ENCODE measurements at regions not wholly inside any gene's neighbourhood (a gene's known extent, or its start where the extent isn't known, plus 50 kb on each side); places are given as distances from the start of the nearest gene placed in this dataset.

GRCh38 chr6:104599821-104600638 is 259.7 kb downstream of the HACE1 start:
- no peak for TF ChIP-seq GATA2 (IDR thresholded peaks at IDR 0.05; ENCODE audit: low read depth, low read length)
- TF ChIP-seq GATA3 (IDR thresholded peaks at IDR 0.05; ENCODE audit: low read depth, low read length) = no peak

Data from SH-SY5Y (cell line).